HG02678 (cell line): ENCODE measurements at regions not wholly inside any gene's neighbourhood (a gene's known extent, or its start where the extent isn't known, plus 50 kb on each side); places are given as distances from the start of the nearest gene placed in this dataset.
A peak's percentile ranks its signal among the peaks of the same experiment; 100 is the strongest.

Experiments used
- ATAC-seq: cut with Tn5 transposase; IDR thresholded peaks from one replicate; pipeline ENCODE4 v1.9.1; 2021; ENCODE audit warnings: mild to moderate bottlenecking, moderate library complexity; ENCODE audit not compliant: unreplicated experiment

DNA sequence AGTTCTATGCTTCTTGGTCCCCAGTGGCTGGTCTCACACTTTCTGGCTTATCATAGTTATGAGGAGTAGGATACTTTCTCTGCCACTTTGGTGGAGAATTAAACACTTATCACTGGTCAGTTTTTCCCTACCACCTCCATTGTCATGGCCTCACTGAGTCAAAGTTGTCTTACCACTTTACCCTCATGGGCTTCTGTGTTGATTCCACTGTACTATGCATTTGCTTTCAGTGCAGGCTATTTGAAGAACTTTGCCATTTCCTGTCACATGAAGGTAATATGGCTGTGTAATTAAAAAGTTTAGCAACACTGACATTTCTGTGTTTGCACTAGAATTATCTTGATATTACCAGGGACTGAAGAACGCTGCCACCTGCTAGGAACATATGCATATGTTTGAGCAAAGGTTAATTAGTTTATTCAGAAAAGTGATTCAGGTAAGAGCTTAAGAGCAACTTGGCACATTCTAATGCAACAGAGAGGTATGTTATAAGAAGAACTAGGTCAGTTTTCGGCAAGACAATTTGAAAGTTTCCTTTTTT is 377.3 kb downstream of the PDCD6IP start:
- no peak for ATAC-seq

DNA sequence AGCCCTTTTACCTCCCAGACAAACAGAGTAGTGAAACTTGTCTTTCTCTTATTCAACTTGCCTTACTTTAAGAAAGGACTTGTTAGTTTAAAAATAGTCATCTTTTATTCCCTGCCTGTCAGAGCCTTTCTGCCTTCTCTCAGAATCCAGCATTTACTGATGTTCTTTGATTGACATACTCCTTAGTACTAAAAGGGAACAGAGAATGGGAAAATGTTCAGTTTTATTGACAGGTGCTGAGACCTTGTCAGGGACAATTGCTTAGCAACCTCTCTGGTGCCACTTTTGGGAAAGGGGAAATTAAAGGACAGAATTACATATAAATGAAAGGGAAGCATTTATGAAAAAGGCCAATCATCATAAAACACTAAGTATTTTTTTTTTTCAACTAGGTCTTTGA is 378.3 kb downstream of the PDCD6IP start:
- no peak for ATAC-seq

DNA sequence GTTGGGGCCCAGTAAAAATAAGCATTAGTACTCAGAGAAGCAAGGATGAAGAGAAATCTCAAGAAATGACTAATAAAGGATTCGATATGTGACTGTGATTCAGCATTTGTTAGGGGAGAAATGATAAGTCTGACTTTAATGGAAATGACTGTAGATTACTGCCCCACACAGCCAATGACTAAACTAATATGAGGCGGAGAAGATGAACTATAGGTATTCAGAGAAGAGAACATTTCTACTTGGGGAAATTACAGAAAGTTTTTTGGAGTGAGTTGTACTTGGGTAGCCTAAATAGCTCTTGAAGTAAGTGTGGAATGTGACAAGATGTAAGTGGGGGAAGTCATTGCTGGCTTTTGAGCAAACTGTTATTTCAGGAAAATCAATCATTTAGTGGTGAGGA is 380.0 kb downstream of the PDCD6IP start:
- no peak for ATAC-seq

DNA sequence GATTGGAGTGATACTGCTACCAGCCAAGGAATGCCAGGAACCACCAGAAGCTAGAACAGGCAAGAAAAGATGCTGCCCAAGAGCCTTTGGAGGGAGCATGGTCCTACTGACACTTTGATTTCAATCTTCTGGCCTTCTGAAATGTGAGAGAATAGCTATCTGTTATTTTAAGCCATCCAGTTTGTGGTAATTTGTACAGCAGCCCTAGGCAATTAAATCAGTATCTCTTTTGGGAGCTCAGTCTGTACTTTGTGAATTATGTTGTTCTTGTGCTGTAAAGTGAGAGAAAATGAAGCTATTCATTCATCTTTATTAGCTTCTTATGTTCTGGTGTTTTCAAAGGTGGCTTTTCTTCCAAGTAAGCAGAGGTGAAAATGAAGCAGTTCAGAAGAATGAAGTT is 381.3 kb downstream of the PDCD6IP start:
- no peak for ATAC-seq

DNA sequence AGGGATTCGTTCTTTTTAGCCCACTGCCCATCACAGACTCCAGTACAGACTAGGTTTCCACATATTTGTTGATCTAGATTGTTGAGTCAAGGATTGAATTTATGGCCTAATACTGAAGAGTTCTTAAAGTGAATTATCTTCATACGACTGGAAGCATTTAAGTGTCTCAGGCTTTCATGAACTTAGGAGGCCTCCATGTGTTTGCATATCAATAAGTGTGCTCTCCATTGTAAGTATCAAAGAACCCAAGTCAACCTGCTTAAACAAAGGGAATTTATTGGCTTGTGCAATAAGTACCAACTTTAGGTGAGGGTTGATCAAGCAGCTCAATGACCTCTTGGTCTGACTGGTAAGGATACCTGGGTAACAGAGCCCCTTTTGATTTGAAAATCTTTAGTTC is 382.1 kb downstream of the PDCD6IP start:
- no peak for ATAC-seq

DNA sequence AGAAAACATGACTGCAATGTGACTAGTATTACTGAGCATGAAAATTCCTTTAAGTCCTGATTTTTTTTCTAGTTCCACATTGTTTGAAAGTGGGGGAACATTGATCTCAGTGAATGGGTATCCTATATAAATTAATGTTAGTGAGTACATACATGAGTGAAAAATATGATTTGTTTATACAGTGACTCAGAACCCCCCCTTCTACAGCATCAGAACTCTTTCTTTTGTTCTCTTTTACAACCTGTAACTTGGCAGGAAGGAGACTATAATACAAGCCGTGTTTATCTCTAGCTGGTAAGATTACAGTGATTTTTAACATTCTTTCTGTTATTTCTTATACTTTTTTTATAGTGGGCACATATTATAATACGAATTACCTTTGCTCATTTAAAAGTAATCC is 384.7 kb downstream of the PDCD6IP start:
- no peak for ATAC-seq

DNA sequence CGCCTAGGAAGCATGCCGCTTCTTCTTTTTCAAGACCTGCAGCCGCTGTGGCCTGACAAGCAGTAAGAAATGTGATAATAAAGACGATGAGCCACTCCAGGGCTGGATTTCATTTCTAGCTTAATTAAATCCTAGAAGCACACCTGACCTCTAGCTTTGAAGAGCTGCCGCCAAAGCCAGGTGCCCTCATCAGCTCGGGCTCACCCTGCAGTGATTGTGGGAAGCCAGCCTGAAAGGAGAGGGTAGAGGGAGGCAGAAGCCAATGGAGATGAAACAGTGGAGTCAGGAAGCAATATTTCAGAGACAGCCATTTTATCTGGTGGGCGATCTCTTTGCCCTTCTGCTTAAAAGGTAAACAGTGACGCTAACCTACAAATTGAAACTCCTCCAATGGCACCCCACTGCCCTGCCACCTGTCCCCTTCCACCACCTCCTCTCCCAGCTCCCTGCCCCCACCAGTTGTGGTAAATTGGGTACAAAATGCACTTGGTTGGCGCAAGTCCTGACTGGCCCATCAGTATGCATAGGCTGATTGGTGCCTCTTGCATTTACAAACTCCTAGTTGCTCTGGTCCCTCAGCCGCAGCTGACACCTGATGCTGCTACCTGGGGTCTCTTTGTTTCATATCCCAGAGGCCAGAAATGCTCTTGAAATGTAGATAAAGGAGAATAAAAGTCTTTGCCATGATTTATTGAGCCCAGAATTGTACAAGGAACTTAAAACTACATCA is 385.3 kb downstream of the PDCD6IP start:
- no peak for ATAC-seq

DNA sequence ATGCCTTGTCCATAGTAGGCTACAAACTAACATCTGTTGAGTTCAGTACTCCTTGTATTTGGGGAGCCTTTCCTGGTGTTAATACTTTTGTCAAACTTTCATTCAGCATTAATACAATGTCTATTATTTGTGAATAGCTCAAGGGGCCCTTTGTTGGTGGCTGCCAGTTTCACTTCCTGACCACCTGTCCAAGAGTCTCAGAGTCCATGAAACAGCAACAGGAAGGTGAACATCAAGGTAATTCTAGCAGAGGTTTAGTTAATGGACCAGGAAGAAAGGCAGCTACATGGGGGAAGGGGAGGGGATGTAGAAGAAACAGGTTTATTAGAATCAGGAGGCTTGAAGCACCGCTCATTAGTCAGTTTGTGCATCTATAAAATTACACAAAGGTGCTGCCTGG is 386.9 kb downstream of the PDCD6IP start:
- no peak for ATAC-seq

DNA sequence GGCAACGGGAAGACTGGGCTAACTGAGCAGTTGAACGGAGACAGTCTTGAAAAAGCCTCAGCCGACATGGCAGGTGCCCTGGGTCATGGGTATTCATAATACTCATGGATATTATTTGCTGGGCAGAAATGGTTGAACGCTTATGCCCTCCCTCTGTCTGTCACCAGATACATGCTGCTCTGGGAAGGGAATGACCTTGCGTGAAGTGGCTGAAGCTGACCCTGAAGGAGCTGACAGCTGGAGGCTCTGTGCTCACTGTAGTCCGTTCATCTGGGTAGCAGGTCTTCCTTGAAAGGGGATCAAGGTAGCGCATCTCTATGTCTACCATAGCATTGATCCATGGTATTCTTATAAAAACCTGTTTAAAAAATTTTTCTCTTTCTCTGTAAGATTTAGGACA is 390.7 kb downstream of the PDCD6IP start:
- ATAC-seq, result no peak

DNA sequence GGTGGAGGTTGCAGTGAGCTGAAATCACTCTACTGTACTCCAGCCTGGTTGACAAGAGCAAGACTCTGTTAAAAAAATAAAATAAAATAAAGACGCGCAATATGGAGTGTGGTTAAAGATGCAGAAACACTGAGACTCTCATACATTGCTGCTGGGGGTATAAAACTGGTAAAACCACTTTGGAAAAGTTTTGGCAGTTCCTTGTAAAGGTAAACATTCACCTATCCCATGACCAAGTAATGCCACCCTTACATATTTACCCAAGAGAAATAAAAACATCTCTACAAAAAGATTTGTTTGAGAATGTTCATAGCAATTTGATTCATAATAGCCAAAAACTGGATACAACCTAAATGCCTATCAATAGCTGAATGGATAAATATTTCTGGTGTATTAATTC is 398.5 kb downstream of the PDCD6IP start:
- ATAC-seq, result no peak

DNA sequence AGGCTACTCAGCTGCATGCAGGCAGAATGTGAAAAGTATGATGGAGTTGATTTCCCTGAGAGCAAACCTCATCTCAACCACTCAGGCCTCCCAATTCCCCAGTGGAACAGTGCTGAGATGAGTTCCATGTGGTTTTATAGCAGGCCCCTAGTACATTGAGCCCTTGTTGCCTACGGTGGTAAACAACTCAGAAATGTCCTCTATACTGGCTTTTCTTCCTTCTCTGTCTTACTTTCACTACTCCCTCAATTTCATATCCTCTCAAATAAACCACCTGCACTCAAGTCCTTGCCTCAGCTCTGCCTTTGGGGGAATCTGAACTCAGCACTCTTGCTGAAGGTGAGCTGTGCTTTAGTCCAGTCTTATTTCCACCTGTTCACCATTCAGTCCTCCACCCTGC is 399.9 kb downstream of the PDCD6IP start:
- no peak for ATAC-seq

DNA sequence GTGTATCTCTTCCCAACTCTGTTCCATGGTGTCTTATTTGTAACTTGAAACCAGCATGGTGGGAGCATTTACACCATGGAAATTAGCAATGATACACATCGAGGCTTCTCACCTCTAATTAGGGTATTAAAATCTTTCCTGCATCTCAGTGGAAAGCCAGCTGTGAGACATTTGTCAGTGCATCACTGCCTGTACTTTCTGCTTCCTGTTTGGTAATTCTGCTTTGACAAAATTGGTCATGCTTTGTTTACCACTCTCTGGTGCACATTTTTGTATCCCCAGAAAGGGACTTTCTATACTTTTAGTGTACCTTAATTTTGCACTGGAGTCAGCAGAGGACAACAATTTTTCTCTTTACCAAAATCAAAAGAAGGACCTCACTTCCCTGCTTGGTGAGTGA is 402.1 kb downstream of the PDCD6IP start:
- ATAC-seq, result peak; percentile 91

DNA sequence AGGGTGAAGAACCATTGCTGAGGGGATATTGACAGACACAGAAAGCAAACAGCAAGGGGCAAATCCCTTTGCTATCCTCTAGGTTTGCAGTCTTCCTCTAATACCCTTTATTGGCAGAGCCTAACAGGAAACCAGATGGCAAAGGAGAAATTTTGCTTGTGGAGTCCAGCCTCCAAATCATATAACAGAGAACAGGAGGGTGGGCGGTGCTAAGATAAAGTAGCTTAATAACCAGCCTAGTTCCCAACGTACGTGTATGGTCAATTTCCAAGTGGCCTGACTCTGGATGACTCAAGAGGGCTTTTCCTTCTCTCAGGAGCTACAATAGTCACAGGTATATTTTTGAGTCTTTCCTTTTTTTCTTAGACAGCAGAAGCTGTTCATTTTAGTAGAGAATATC is 404.5 kb downstream of the PDCD6IP start:
- no peak for ATAC-seq

DNA sequence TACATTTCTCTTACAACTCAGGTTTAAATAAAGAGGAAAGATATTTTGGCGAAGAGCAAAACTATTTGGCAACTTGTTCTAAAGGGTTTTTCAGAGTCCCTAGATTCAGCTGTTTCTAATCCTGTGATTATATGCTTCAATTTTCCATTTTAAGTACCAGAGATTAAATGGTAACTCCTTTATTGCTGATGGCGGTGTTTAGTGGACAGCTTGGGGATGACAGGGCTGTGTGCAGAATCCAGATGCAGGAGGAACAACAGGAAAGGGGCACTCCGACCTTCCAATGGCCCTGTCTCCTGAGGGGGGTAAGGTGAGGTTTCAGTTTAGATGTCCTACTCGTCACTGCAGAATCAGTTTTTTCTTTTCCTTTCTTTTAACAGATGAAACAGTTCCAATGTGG is 405.0 kb downstream of the PDCD6IP start:
- no peak for ATAC-seq

DNA sequence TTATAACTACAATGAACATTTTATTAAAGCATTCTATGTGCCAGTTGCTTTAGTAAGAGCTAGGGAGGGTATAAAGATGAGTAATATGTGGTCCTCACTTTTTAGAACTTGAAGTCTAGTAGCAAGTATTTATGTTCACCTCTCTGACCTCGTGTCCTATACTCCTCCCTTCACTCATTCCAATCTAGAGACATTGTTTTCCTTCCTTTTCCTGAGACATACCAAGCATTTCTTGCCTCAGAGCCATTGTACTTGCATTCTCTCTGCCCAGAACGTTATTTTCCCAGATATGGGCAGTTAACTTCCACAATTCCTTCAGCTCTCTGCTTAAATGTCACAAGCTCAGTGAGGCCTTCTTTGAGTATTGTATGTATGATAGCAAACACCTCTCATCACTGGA is 408.6 kb downstream of the PDCD6IP start:
- no peak for ATAC-seq

DNA sequence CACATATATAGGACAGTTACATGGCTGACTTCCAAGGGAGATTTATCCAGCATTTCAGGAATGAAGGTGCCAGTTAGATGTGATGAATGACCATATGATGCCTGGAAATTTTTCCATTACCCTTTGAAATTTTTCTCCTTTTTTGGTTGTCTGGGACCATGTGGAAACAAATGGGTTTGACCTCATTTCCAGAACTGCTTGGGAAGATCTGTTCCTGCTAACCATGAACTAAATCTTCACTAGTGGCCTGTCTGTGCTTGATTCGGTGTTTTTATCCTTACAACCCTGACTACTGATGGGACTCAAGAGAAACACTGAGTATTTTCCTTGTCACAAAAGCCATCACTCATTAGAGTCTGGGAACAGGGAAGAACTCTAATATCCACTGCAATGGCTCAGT is 409.4 kb downstream of the PDCD6IP start:
- ATAC-seq, result no peak

DNA sequence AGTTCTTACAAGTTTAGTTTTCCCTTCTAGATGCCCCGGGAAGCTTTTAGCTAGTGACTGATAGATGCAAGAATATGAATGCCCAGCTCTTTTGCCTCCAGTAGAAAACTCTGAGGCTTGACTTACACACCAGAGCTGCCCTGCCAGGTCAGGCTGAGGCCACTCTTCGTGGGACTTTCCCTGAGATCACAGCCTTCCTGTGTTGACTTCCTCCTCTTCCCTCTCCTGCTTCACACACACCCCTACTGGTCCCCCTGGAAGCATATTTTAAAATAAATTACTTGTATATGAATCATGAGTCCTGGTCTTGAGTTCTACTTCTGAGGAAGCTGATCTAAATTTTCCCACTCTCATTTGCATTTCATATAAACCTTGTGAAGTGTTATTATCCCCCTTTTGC is 413.7 kb downstream of the PDCD6IP start:
- peak; percentile 41 for ATAC-seq

DNA sequence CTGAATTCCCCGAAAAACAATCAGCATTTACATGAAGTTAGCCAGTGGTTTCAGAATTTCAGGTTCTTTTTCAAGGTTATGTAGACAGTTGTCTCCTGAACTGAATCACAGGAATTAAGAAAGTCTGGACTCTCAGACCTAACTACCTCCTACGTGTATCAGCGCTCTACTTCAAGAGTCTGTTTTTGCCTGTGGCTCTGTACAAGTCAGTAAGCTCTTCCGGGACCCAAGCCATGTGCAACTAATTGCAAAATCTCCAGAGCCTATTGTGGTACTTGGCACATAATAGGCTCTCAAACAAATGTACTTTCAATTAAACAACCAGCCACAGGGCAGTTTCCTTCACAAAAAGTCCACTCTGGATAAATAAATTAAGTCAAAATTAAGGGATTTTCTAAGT is 414.2 kb downstream of the PDCD6IP start:
- ATAC-seq, result no peak

DNA sequence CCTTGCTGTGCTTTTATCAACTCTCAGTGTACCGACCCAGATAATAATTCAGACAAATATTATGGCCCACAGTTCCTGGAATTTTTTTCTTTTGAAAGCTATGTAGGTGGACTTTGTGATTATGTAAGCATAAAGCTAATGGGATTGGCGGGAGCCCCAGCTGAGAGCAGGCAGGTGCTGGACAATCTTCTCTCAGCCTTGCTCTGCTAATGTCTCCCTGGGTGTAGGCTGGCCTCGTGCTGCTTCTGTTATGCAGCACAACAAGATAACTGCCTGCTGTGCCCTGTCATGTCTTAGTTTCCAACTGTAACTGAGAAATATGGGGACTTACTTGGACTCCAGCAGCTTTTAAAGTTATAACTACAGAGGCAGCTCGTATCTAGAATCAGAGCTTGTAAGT is 415.0 kb downstream of the PDCD6IP start:
- ATAC-seq, result no peak

DNA sequence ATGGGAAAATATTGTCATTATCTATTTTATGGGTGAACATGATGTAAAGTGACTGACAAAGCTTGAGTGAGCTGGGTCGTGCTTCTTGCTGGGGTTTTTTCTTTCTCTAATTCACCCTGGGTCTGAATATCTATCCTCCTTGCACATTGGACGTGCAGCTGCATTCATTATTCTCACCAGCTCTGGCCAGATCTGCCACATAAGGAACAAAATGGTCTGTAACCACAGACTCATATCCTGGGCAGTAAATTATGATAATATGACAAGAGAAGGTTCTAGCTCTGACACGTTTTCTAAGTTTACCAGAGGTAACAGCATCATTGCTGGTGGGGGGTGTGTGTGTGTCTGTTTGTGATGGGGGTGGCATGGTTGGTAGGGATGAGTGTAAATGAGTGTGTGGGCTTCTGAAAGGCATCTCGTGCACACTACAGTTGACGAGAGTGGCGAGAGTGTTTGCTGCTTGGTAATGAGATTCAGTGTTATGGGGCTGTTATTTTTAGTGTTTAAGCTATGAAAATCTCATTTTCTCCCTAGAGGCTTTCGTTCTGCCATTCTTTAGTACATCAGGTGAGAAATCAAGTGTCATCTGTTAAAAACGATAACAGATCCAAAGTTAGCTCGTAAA is 418.4 kb downstream of the PDCD6IP start:
- no peak for ATAC-seq

DNA sequence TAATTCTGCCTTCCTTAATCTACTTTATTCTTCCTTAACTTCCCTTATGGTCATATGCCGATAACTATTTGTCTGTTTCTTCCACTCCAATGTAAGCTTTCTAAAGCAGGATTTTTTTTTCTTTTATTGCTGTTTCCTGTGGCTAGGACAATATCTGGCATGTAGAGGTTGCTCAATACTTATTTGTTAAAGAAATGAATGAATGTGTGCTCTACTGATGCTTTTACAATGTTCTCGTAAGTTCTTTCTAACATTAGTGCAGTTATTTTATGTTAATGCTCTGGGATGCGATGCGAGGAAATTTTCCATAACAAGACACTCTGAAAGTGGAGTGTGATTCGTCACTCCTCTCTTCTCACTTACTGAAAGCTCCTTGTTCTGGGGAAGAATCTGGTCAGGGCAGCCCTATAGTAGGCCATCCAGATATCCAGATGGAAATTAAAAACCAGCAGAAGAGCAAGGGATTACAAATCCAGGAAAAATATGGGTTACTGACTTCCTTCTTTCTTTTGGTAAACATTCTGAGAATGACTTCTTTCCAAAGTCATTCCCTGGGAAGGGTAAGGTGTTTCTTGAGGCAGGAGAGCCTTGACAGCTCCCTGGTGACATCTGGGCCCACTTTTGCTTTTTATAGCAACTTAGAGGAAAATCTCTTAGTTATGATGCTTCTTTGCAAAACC is 420.4 kb downstream of the PDCD6IP start:
- no peak for ATAC-seq

DNA sequence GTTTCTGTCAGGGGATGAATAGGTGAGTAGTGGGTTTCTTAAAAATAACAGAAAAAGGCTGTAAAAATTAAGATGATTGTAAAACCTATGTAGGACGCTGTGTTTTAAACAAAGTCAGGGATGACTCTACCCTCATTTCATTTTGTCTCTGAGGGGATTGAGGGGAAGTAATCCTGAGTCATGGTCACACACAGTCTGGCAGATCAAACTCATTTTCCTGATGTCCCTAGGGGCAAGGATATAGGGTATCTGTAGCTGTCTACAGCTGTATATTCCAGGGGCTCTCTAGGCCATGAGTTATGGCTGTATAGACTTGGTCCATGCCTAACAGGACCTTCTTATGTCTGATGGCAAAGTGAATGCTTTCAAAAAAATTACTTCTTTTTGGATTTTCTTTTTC is 421.1 kb downstream of the PDCD6IP start:
- ATAC-seq, result no peak
